ENCODE measurements at regions not wholly inside any gene's neighbourhood (a gene's known extent, or its start where the extent isn't known, plus 50 kb on each side); places are given as distances from the start of the nearest gene placed in this dataset.

GRCh38 chr2:67032076-67032475 is 365.1 kb upstream of the ETAA1 start:
- TF ChIP-seq CTCF (IDR thresholded peaks at IDR 0.05; ENCODE audit: extremely low read depth, missing control alignments): no peak
- DNase-seq (ENCODE audit: low spot score): no peak

GRCh38 chr2:67036444-67036843 is 360.7 kb upstream of the ETAA1 start:
- DNase-seq (ENCODE audit: low spot score): no peak
- no peak for TF ChIP-seq CTCF (IDR thresholded peaks at IDR 0.05; ENCODE audit: extremely low read depth, missing control alignments)

GRCh38 chr2:67037655-67038054 is 359.5 kb upstream of the ETAA1 start:
- TF ChIP-seq CTCF (IDR thresholded peaks at IDR 0.05; ENCODE audit: extremely low read depth, missing control alignments): no peak
- DNase-seq (ENCODE audit: low spot score): no peak

- no peak for TF ChIP-seq CTCF (IDR thresholded peaks at IDR 0.05; ENCODE audit: extremely low read depth, missing control alignments)
- DNase-seq (ENCODE audit: low spot score): no peak
Measured at GRCh38 chr2:67038195-67038594, 358.9 kb upstream of the ETAA1 start.

- no peak for DNase-seq (ENCODE audit: low spot score)
- TF ChIP-seq CTCF (IDR thresholded peaks at IDR 0.05; ENCODE audit: extremely low read depth, missing control alignments): no peak
Measured at GRCh38 chr2:67039058-67039457, 358.1 kb upstream of the ETAA1 start.

GRCh38 chr2:67039517-67040103 is 357.5 kb upstream of the ETAA1 start:
- no peak for TF ChIP-seq CTCF (IDR thresholded peaks at IDR 0.05; ENCODE audit: extremely low read depth, missing control alignments)
- no peak for DNase-seq (ENCODE audit: low spot score)

- DNase-seq (ENCODE audit: low spot score): no peak
- no peak for TF ChIP-seq CTCF (IDR thresholded peaks at IDR 0.05; ENCODE audit: extremely low read depth, missing control alignments)
Measured at GRCh38 chr2:67041051-67041450, 356.1 kb upstream of the ETAA1 start.
